ENCODE measurements at regions not wholly inside any gene's neighbourhood (a gene's known extent, or its start where the extent isn't known, plus 50 kb on each side); places are given as distances from the start of the nearest gene placed in this dataset.

GRCh38 chr3:160616311-160616710 is 50.9 kb upstream of the KPNA4 start:
- Mint-ChIP-seq H3K4me1 (no peaks in the 10 kb centered on the region), H3K9me3 (no peaks in the 10 kb centered on the region), H3K27ac (no peak overlapping the region), H3K4me3 (no peak overlapping the region), H3K27me3 (ENCODE audit: low read depth) (no peaks in the 10 kb centered on the region; the same call in none of the 2 replicates), H3K36me3 (ENCODE audit: insufficient read depth in 1 of 3, low read depth in 3 of 3) (no peaks in the 10 kb centered on the region)
- Histone ChIP-seq H4K8ac (replicated peaks; ENCODE audit: insufficient read length, low read depth, low read length) (no peak overlapping the region), H4K20me1 (ENCODE audit: control insufficient read depth, insufficient read depth, insufficient read length) (no peaks in the 10 kb centered on the region), H4K5ac (ENCODE audit: insufficient read length, low read depth, low read length) (no peak overlapping the region), H3K27me3 (ENCODE audit: insufficient read depth, low read length) (no peaks in the 10 kb centered on the region), H2BK12ac (ENCODE audit: insufficient read length, low read depth, low read length) (no peak overlapping the region), H3K14ac (ENCODE audit: insufficient read depth, low read length) (no peak overlapping the region), H2AFZ (ENCODE audit: low read length) (no peak overlapping the region), H3K79me2 (ENCODE audit: insufficient read depth, low read length) (no peaks in the 10 kb centered on the region), H3K9ac (ENCODE audit: extremely low read depth, insufficient read length, low read length) (no peak overlapping the region), H3K4me1 (ENCODE audit: insufficient read depth, low read length) (no peaks in the 10 kb centered on the region), H3K23me2 (ENCODE audit: insufficient read length, low read depth, low read length, poor library complexity, severe bottlenecking) (no peaks in the 10 kb centered on the region), H3K23ac (ENCODE audit: insufficient read length, low read depth, low read length) (no peak overlapping the region), H3K27ac (ENCODE audit: insufficient read length, low read depth, low read length) (no peak overlapping the region), H3K9me3 (ENCODE audit: control insufficient read depth, low read depth, low read length) (no peaks in the 10 kb centered on the region), H4K91ac (ENCODE audit: insufficient read length, low read depth, low read length) (no peak overlapping the region), H2AK5ac (ENCODE audit: insufficient read length, low read length) (no peak overlapping the region), H3K56ac (ENCODE audit: insufficient read length, low read depth, low read length) (no peak overlapping the region), H2BK15ac (ENCODE audit: low read depth, low read length) (no peak overlapping the region), H3T11ph (ENCODE audit: low read length) (no peak overlapping the region), H3K79me1 (ENCODE audit: insufficient read depth, low read depth, low read length, poor library complexity, severe bottlenecking) (no peaks in the 10 kb centered on the region), H3K4ac (ENCODE audit: low read depth, low read length) (no peak overlapping the region), H3K4me2 (ENCODE audit: insufficient read depth, insufficient read length, low read length) (no peak overlapping the region), H2BK20ac (ENCODE audit: low read depth, low read length, poor library complexity, severe bottlenecking) (no peak overlapping the region), H2BK5ac (ENCODE audit: insufficient read length, low read length) (no peak overlapping the region), H2BK120ac (ENCODE audit: low read depth, low read length, poor library complexity, severe bottlenecking) (no peak overlapping the region), H3K18ac (ENCODE audit: insufficient read length, low read depth, low read length) (no peak overlapping the region)
- no peak for TF ChIP-seq CTCF (conservative IDR thresholded peaks at IDR 0.05)
- DNase-seq, result no peak

All from H9 (cell line).